Amniotic epithelial cell (primary cell): ENCODE measurements at regions not wholly inside any gene's neighbourhood (a gene's known extent, or its start where the extent isn't known, plus 50 kb on each side); places are given as distances from the start of the nearest gene placed in this dataset.

ENCODE experiments used
- DNase-seq: peaks from one replicate; pipeline ENCODE4 v3.0.0-alpha.2; 2010; ENCODE audit warnings: low read depth

DNA sequence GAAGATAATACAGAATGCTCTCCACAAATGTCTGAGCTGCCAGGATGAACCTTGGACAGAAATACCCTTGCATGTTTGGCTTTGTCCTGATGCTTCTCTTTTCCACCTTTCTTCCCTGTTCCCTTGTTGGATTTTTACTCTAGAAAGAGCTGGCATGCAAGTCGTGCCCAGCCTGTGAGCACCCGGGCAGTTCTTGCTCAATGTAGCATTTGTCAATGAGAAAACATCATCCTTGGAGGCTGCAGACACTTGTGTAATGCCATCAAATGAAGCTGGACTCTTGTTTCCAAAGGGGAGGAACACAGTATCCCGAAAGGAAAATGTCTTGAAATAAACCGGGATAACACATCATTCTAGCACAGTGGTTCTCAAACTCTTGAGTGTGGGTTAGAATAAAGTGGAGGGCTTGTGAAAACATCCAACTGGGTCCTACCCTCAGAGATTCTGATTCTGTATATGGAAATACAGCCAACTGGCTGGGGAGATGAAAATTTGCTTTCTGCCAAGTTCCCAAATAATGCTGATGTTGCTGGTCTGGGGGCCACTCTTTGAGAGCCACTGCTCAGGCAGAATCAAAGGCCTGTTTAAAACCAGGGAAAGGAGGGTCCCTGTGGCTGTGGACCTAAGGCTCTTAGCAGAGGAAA, 237.2 kb downstream of the SPATA18 start:
- no peak for DNase-seq

DNA sequence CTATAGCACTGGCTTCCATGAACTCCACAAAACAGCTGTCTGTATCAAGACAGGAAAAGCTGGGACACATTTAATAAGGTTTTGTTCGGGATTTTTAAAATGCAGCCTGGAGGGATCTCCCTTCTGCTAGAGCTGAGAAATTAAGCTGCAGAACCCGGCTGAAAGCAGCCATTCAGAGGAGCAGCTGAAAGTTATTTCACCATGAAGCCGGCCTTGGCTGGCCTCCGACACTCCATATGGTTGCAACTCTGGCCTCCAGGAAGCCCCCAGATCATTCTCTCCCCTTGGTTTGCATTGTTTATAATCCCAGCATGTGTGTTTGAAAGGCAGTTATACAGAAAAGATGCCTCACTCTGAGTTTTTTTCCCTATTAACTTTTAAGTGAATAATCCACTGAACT, 239.4 kb downstream of the SPATA18 start:
- no peak for DNase-seq

DNA sequence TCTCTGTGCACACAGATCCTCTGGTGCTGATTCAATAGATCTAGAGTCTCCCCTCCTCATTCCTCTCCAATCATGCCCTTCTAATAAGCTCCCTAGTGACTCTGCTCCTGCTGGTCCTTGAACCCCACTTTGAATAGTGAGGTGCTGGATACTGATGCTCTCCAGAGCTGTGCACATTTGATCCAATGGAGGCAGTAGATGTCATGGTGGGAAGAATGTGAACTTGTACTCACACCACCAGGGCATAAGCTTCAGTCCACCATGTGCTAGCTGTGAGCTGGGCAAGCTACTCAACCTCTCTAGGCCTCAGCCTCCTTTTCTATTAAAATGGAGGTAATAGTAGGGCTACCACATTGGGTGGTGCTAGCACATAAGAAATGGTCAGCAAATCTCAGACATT, 241.1 kb downstream of the SPATA18 start:
- DNase-seq: no peak

DNA sequence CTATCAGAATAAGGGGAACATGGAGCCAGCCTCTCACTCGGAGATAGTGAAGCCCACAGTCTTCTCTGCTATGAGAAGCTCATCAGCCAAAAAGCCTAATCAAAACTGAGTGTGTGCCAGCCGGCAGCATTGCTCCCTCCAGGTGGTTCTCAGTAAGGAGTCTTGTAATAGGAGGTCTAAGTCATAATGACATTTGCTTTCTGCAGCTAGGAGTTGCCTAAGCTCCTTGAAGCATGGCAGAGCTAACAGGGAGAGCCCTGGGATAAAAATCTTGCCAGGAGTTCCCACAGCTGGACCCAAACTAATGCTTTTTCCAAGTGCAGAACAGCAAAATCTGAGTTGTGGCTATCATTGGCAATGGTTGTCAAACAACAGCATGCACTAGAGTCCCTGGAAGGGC, 245.2 kb downstream of the SPATA18 start:
- no peak for DNase-seq

DNA sequence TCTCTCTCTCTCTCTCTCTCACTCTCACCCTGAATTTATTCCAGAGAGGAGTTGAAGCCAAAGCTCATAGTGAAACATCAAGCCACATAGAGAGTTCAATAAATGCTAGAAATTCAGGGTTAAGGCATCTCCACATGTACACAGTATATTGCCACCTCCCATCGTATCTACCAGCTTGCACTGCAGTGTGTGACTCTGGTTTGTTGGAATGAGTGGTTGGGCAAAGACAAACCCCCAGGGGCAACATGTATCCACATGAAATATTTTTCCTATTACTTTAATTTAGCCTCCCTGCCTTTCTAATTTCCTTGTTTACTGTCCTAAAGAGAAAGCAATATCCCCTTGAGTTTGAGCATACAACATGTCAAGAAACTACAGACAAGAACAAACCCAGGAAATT, 247.3 kb downstream of the SPATA18 start:
- DNase-seq: no peak

DNA sequence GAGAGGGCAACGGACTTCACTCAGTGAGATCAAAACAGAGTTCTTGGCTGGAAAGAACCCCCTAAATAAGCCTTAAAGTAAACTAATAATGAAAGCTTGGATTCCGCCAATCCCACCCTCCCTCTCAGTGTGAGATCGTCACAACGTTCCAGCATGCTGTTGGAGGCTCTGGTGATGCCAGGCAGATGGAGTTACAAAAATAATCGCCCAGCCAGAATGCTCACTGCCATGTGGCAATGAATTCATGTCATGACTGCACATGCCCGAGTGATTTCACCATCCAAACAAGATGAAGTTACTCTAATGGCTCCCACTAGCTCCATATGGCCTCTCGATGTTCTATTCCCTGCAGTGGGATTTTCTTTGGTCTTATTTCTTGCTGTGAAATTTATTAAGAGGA, 248.0 kb downstream of the SPATA18 start:
- no peak for DNase-seq

DNA sequence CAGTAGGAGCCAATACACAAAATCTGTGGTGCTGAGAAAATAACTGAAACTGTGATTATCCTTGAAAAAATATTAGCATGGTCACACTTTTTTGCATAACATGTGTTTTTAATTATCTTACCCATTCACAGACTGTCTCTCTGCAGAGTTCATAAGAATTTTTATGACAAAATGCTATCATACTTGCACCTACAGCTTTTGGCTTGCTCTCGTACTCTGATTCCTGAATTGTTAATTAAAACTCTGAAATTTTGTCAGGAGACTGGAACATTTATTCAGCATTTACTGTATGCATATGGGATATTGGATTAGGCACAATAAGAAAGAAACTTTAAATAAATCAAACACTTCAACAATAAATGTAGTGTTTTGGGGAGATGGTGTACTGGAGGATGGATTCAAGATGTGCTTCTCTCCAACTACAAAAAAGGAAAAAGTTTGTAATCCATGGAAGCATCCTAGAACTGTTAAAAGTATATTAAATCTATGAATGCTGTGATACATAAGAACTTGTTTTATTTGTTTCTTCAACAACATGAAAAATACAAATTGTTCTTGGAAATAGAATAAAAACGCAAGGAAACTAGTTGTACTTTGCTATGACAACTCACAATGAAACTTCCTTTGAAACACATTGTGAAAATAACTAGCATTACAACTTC, 260.5 kb downstream of the SPATA18 start:
- no peak for DNase-seq

DNA sequence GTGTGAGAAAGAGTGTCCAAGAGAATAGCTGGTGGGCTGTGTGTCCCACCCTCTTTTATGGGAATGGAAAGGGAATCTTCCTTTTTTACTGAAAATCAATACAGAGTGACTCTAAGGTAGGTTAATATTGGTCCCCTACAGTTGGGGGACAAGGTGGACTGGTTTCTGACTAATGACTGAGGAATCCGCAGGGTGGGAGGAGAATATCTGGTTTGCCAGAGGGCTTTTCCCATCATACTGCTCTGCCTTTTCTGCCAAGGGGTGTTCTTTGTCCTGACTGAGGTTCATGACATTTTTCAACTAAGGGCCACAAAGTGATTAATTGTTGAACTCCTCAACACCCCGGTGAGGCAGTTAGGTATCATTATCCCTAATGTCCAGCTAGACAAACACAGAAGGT, 261.6 kb downstream of the SPATA18 start:
- no peak for DNase-seq

DNA sequence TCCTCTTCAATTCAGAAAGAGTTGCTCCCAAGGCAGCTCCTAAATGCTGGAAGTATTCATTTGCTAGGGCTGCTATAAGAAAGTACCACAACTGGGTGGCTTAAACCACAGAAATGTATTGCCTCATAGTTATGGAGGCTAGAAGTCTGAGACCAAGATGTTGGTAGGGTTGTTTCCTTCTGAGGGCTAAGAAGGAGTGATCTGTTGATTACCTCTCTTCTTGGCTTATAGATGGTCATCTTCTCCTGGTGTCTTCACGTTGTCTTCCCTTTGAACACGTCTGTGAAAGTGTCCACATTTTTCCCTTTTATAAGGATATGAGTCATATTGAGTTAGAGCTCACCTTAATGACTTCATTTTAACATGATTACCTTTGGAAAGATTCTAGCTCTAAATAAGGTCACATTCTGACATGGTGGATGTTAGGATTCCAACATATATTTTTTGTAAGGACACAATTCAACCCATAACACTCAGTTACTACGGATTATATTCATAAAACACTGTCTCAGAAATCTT, 266.3 kb downstream of the SPATA18 start:
- DNase-seq: no peak

DNA sequence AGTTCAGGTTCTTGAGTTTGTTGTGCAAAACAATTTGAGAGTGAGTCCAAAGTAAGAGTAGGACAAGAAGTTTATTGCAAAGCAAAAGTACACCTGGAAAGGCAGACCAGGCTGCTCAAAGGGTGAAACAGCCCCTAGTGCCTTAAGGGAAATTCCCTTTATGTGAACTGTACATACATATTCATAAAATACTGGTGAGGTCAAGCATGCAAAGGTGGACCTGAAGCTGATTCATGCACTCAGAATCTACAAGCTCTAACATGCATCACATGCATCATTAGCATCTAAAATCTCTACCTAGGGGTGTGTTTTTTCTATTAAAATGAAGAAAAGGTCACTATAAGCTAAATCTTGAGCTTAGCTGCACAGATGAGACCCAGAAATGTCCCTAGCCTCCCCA, 266.9 kb downstream of the SPATA18 start:
- DNase-seq: no peak

DNA sequence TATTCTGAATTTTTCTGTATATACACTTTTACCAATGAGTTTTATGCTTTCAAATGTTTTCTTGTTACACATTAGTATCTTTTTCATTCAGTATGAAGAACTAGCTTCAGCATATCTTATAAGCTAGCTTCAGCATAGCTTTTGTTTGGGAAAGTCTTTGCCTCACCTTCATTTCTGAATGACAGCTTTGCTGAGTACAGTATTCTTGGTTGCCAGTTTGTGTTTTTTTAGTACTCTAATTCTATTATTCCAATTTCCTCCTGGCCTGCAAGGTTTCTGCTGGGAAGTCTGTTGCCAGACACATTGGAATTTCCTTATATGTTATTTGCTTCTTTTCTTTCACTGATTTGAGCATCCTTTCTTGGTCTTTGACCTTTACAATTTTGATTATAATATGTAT, 278.8 kb downstream of the SPATA18 start:
- no peak for DNase-seq

DNA sequence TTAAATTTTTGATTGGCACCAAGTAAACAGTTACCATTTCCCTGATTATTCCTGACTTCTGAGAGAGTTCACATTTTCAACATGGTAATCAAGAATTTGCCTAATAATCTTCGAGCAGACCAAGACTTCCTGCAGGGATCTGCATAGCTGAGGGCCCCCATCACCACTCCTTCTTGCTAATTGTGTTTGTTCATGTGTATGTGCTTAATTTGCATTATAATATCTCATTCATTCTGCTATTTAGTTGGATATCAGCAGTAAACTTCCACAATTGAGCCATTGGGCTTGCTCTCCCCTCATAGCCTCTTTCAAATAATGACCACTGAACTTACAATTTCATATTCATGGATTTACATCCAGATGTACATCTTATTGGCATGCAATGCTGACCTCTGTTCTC, 292.5 kb downstream of the SPATA18 start:
- no peak for DNase-seq

DNA sequence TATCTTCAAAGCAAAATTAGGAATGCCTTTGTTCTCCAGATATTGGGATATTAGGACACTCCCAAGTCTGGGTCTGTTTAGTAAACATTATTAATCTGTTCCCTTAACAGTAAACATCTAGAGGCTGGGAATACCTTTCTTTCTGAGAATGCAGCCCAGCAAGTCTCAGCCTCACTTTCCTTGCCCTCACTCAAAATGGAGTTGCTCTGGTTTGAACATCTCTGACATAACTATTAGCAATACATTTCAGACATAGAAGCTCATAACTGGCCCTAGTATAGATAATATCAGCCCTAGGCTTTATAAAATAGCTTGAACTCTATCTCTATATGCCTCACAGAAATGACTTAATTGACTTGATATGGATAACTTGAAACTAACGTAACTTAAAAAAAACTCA, 299.8 kb downstream of the SPATA18 start:
- DNase-seq: no peak

DNA sequence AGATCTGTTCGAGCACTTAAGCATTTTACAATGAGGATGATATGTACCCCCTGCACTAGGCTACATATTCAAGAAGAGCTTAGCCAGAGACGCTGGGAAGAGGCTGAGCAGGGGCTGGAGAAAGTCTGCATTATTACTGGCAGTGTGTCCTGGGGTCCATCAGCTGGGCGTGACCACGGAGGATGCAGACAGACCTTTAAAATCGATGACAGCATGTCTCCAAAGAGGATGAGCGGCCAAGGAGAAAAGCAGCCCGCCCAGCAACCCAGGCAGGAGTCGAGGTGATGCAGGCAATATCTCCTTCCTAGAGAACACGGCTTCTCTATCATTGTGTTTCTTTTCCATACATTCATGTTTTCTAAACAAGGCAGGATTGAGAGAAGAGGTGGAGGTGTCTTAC, 300.7 kb downstream of the USP46 start:
- DNase-seq: no peak

DNA sequence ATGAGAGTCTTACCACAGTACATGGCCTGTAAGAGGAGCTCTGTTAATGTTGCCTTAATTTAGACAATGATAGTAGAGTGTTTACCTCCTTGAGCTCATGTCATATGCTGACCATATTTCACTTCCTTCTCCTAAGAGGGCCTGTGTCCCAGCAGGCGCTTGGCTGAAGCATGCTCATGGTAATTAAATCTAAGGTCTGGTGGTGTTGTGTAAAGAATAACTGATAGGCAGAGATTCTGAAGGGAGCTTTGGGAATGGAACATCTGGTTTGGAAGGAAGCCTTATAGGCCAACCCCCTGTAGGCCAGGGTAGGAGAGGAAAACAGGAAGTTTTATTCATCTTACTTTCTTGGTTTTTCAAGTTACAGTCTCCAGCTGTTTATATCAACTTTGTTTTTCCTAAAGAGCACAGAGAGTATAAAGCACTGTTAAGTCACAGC, 300.2 kb downstream of the USP46 start:
- no peak for DNase-seq

DNA sequence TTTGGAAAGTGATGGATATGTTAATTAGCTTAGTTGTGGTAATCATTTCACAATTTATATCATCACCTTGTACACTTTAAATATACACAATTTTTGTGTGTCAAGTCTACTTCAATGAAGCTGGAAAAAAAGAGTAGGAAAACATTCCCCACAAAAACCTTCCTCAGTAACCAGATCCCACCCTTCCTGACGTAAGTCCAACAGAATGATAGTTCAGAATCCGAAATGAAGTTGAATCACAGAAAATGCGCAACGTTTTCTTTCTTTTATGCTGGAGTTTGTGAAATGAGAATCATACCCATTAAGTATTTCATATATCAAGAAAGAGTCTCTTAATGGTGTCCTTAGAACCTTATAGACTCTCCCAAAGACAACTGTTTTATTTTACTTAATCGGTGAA, 292.9 kb downstream of the USP46 start:
- no peak for DNase-seq

DNA sequence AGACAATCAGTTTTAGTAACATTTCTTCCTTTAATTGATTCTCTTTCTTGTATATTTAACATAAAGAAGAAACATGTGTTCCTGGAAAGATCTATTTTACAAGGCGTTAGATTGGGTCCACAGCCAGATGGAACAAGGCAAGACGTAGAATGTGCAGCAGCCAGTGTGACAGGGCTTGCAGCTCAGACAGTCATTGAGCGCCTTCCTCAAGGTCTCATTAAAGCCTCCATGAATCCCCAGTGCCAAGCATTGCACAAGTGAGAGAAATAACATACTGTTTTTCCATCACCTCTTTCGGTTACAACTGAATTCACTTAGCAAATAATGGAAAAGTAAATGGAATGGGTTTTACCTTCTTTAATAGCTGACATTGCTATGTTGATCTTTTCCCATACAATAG, 292.5 kb downstream of the USP46 start:
- DNase-seq: no peak

DNA sequence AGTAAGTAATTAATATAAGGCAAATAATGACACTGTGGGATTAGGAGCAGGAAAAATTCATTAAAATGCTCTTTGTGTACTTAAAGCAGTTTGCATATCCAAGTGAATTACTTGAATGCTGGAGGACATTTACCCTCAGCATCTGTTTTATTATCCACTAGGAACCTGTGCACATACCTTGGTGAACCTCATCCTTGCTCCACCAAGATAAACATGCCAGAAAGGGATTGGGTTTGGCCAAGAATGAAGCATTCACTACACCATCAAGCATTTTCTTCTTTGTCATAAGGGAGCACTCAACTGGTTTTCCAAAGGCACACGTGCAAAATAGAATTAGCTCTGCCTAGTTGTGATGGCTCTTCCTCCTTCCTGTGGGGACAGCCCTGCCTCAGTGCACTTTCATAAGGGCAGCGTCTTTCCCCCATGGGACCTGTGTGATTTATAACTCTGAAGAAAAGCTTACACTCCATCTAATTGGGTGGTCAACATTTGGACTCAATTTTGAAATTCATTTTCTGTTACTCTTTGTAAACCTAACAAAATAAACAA, 291.7 kb downstream of the USP46 start:
- DNase-seq: no peak

DNA sequence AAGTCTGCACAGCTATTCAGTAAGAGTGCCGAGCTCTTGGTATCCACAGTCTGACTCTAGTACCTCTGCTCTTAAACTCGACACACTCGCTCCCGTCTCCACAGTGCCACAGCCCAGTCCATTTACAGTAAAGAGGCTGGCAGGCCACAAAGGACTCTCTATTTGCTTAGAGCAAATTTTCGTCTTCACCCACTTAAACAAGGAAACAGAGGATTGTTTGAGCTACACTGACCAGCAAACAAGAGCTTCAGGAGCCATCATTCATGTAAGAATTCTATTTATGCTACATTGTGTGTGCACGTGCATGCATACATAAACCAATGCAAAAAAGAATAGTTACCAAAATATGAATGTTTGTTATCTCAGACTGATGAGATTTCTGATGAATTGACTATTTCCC, 290.2 kb downstream of the USP46 start:
- DNase-seq: no peak

DNA sequence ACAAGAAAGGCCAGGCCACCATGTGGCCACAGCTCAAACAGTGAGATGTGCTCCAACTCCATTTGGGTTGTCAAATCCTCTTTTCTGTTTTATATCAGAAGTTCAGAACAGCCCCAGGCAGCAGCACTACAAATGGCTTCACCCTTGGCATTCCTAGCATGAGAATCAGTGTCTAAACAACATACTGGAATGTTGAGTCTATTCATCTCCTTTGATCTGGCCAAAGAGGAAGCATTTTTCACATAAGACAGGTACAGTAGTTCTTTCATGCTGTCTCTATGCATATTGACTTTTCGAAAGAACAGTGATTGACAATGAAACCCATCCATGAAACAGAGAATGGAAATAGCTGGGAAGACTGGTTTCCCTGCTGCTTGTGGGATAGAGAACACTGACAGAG, 289.5 kb downstream of the USP46 start:
- peak; percentile 3 for DNase-seq

DNA sequence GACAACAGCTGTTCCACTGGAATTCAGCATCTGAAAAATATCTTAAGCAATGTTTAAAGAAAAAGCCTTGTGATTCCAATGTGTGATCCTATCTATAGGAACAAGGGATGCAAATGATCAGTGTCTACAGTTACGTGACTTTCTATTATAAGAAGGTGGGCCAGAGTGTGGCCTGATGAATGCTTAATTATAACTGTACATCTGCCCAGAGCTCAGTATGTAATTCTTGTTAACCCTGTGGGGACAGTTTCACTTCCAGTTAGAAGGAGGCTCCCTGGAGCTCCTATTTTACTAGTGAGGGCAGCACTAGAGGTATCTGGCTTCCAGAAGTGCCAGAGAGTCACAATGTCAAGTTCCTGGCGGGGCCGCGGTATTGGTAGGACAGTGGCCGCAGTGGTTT, 288.5 kb downstream of the USP46 start:
- no peak for DNase-seq

DNA sequence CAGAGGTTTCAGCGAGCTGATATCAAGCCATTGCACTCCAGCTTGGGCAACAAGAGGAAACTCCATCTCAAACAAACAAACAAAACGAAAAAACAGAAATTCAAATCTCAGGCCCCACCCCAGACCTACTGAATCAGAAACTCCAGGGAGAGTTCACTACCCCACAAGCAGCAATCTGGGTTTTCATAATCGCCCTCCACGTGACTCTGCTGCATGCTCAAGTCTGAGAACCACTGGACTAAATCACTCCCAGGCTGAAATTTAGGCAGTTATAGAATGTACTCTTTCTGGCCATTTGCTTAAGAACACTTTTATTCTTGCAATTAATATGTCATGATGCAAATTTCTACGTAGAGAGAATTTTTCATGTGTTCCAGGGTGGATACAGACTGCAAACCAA, 287.3 kb downstream of the USP46 start:
- no peak for DNase-seq

DNA sequence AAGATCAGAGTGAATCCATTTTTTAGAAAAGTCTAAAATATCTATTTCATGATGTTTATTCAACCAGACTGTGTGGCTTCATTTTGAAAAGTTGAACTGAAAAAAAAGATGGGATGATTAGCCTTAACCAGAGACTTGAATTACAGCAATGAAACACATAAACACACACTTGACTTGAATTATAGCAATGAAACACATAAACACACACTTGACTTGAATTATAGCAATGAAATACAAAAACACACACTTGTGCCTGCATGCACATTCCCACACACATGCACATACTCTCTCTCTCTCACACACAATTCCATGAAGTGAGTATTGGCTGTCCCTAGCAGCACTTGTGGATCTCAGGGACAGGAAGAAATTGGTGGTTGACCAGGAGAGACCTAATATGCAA, 286.8 kb downstream of the USP46 start:
- no peak for DNase-seq

DNA sequence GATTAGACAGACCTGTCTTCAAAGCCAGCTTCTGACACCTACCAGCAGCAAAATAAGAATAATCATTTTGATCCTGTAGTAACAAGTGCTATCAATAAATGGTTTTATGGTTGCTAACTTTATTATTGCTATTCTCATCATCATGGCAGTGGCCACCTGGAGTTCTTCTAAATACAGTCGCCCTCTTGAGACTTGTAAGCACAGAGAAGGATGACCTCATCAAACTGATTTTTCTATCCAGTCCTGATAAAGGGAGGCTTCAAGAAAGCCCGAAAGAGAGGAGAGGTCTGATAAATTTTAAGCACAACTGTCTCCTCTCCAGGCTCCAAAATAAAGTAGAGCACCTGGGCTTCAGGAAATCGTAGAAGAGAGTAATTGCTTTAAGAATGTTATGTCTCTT, 286.4 kb downstream of the USP46 start:
- DNase-seq: no peak
